IMR-90 (cell line): ENCODE measurements at regions not wholly inside any gene's neighbourhood (a gene's known extent, or its start where the extent isn't known, plus 50 kb on each side); places are given as distances from the start of the nearest gene placed in this dataset.

Source experiments
- BHLHE40 ChIP-seq: fragments of 150-350 bp; IDR thresholded peaks from 2 replicates; pipeline ENCODE4 v1.6.1; 2016; ENCODE audit warnings: mild to moderate bottlenecking, low read depth, low read length
- CEBPB ChIP-seq: IDR thresholded peaks from 2 replicates; pipeline ENCODE4 v1.6.1; 2012; ENCODE audit warnings: low read depth, low read length, improper control_type of control experiment
- FOS ChIP-seq: fragments of 150-350 bp; IDR thresholded peaks from 2 replicates; pipeline ENCODE4 v1.6.1; 2016; ENCODE audit warnings: low read depth, low read length
- MAFK ChIP-seq: IDR thresholded peaks from 2 replicates; pipeline ENCODE4 v1.6.1; 2012; ENCODE audit warnings: low read depth, low read length, improper control_type of control experiment
- MAZ ChIP-seq: IDR thresholded peaks from 2 replicates; pipeline ENCODE4 v1.6.1; 2012; ENCODE audit warnings: low read depth, mild to moderate bottlenecking, low read length, improper control_type of control experiment, moderate library complexity, borderline replicate concordance
- MXI1 ChIP-seq: IDR thresholded peaks from 2 replicates; pipeline ENCODE4 v1.6.1; 2012; ENCODE audit warnings: low read depth, mild to moderate bottlenecking, low read length, moderate library complexity, borderline replicate concordance
- NFE2L2 ChIP-seq: fragments of 150-350 bp; IDR thresholded peaks from 2 replicates; pipeline ENCODE4 v1.6.1; 2016; ENCODE audit warnings: low read depth, mild to moderate bottlenecking, low read length
- POLR2A ChIP-seq: IDR thresholded peaks from 2 replicates; pipeline ENCODE4 v1.6.1; 2012; ENCODE audit warnings: mild to moderate bottlenecking, low read depth, low read length
- RAD21 ChIP-seq: IDR thresholded peaks from 2 replicates; pipeline ENCODE4 v1.6.1; 2012; ENCODE audit warnings: low read length, improper control_type of control experiment
- RFX5 ChIP-seq: IDR thresholded peaks from 2 replicates; pipeline ENCODE4 v1.8.0; 2012; ENCODE audit warnings: low read depth, mild to moderate bottlenecking, low read length, moderate library complexity
- TF ChIP-seq, protein P1 (sequence below): conservative IDR thresholded peaks from 2 replicates; pipeline ENCODE4 v1.5.1; 2012; ENCODE audit warnings: mild to moderate bottlenecking, low read depth, low read length, improper control_type of control experiment
- TF ChIP-seq, protein P2 (sequence below): fragments of 150-350 bp; IDR thresholded peaks from 2 replicates; pipeline ENCODE4 v1.6.1; 2017; ENCODE audit warnings: mild to moderate bottlenecking, antibody characterized with exemption, low read length, low read depth

DNA sequence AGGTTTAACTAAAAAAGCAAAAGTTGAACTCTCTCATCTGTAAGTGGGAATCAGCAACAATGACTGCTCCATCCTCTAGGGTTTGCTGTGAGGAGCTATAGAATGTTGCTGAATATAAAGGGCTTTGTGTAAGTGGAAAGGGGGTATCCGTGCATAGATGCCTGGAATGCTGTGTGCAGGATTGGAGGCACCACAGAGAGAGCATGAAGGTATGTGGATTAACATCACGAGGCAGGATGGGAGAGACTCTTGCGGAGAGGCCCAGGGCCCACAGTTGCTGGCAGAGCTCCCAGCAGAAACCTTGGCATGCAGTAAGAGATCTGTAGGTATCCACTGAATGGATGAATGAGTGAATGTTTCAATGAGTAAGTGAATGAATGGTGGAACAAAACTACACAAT, 298.7 kb upstream of the DDI1 start:
- TF ChIP-seq, protein P1, sequence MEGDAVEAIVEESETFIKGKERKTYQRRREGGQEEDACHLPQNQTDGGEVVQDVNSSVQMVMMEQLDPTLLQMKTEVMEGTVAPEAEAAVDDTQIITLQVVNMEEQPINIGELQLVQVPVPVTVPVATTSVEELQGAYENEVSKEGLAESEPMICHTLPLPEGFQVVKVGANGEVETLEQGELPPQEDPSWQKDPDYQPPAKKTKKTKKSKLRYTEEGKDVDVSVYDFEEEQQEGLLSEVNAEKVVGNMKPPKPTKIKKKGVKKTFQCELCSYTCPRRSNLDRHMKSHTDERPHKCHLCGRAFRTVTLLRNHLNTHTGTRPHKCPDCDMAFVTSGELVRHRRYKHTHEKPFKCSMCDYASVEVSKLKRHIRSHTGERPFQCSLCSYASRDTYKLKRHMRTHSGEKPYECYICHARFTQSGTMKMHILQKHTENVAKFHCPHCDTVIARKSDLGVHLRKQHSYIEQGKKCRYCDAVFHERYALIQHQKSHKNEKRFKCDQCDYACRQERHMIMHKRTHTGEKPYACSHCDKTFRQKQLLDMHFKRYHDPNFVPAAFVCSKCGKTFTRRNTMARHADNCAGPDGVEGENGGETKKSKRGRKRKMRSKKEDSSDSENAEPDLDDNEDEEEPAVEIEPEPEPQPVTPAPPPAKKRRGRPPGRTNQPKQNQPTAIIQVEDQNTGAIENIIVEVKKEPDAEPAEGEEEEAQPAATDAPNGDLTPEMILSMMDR: no peak
- TF ChIP-seq POLR2A (no peak), CEBPB (no peak), RFX5 (no peak), MAZ (no peak), MAFK (no peak), RAD21 (no peak), MXI1 (no peak), BHLHE40 (no peak), NFE2L2 (no peak), FOS (no peak)
- TF ChIP-seq, protein P2, sequence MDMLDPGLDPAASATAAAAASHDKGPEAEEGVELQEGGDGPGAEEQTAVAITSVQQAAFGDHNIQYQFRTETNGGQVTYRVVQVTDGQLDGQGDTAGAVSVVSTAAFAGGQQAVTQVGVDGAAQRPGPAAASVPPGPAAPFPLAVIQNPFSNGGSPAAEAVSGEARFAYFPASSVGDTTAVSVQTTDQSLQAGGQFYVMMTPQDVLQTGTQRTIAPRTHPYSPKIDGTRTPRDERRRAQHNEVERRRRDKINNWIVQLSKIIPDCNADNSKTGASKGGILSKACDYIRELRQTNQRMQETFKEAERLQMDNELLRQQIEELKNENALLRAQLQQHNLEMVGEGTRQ: no peak
